ENCODE measurements at regions not wholly inside any gene's neighbourhood (a gene's known extent, or its start where the extent isn't known, plus 50 kb on each side); places are given as distances from the start of the nearest gene placed in this dataset.
"Not testable (repeated sequence)": the region's sequence is repeated elsewhere in the genome, so short reads cannot be mapped to it uniquely, and the experiment has no call there.

DNA sequence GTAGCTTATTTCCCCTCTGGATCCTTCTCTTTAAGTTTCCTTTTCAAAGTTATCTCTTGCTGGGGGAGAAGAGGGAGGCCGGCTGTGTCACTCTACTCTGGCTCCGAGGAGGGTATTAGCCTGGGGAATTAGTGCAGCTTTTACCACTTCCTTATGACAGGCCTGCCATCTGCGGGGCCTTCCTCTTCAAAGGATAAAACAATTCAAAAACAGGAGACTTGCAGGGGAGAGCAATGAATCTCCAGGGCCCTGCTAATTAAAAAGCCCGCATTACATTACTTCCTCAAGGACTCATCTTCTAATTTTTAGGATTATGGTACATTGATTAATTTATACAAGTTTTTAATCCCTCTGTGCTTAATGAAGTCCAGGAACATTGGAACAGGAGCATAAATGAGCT is 190.9 kb upstream of the CDH5 start:
- intact Hi-C loops (cut with micrococcal nuclease), result no loop called here
- H3K27me3 Mint-ChIP-seq, result peaks cover 0 to 37% (median 15%) of the 10 kb centered on the region in 5 donors
- ChIA-PET POLR2A (no interaction called here), CTCF (no interaction called here)
- no peak overlapping the region for H3K4me3 ChIP-seq (ENCODE audit: low read length)
- no peaks in the 10 kb centered on the region for H3K4me1 ChIP-seq (ENCODE audit: control insufficient read depth in 2 of 2, insufficient read depth in 2 of 2, low read length in 2 of 2)
- H3K27ac ChIP-seq (ENCODE audit: low read depth, low read length), result no peak overlapping the region
- DNase-seq (no peak), ATAC-seq (no peak)
- no peaks in the 10 kb centered on the region for H3K9me3 ChIP-seq (ENCODE audit: control insufficient read depth in 2 of 3, low read length in 3 of 3)
- peaks cover 2 to 14% (median 7%) of the 10 kb centered on the region in 11 donors for H3K9me3 Mint-ChIP-seq
- H3K4me3 Mint-ChIP-seq, result no peak overlapping the region
- H3K27ac Mint-ChIP-seq, result no peak overlapping the region
- no peaks in the 10 kb centered on the region for H3K27me3 ChIP-seq (ENCODE audit: control insufficient read depth in 2 of 2, insufficient read depth in 2 of 2, low read length in 2 of 2)
- no peaks in the 10 kb centered on the region for H3K36me3 ChIP-seq (ENCODE audit: control insufficient read depth in 2 of 3, insufficient read depth in 3 of 3, low read length in 3 of 3)
- no peaks in the 10 kb centered on the region for H3K4me1 Mint-ChIP-seq
- H3K36me3 Mint-ChIP-seq, result peaks cover 0 to 10% (median 0%) of the 10 kb centered on the region in 5 donors

- DNase-seq (no peak), ATAC-seq (no peak)
- H3K27me3 ChIP-seq (ENCODE audit: control insufficient read depth in 2 of 2, insufficient read depth in 2 of 2, low read length in 2 of 2), result no peaks in the 10 kb centered on the region
- no peak overlapping the region for H3K4me3 ChIP-seq (ENCODE audit: low read length)
- no peaks in the 10 kb centered on the region for H3K4me1 ChIP-seq (ENCODE audit: control insufficient read depth in 2 of 2, insufficient read depth in 2 of 2, low read length in 2 of 2)
- intact Hi-C loops (cut with micrococcal nuclease), result no loop called here
- Mint-ChIP-seq H3K4me3 (no peak overlapping the region), H3K27ac (no peak overlapping the region), H3K36me3 (peaks cover 0 to 6% (median 0%) of the 10 kb centered on the region in 5 donors), H3K27me3 (peaks cover 0 to 31% (median 12%) of the 10 kb centered on the region in 5 donors), H3K4me1 (no peaks in the 10 kb centered on the region), H3K9me3 (peaks cover 0 to 10% (median 3%) of the 10 kb centered on the region in 11 donors)
- POLR2A ChIA-PET, result no interaction called here
- H3K27ac ChIP-seq (ENCODE audit: low read depth, low read length), result no peak overlapping the region
- H3K36me3 ChIP-seq (ENCODE audit: control insufficient read depth in 2 of 3, insufficient read depth in 3 of 3, low read length in 3 of 3), result no peaks in the 10 kb centered on the region
- CTCF ChIA-PET, result no interaction called here
- H3K9me3 ChIP-seq (ENCODE audit: control insufficient read depth in 2 of 3, low read length in 3 of 3), result no peaks in the 10 kb centered on the region
Measured at GRCh38 chr16:66175058-66175457, 191.4 kb upstream of the CDH5 start.

DNA sequence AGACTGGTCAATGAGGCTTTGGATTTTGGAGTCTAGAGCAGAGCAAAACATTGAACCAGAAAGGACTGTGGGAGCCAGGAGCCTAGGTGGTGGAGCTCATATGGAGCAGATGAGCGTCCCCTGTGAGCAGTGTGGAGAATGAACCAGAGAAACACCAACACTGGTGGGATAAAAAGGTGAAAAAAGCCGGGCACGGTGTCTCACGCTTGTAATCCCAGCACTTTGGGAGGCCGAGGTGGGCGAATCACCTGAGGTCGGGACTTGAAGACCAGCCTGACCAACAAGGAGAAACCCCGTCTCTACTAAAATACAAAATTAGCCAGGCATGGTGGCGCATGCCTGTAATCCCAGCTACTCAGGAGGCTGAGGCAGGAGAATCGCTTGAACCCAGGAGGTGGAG is 192.7 kb upstream of the CDH5 start:
- H3K4me3 ChIP-seq (ENCODE audit: low read length); H3K9me3 ChIP-seq (ENCODE audit: control insufficient read depth in 2 of 3, low read length in 3 of 3); H3K4me3 Mint-ChIP-seq; H3K4me1 ChIP-seq (ENCODE audit: control insufficient read depth in 2 of 2, insufficient read depth in 2 of 2, low read length in 2 of 2); intact Hi-C loops (cut with micrococcal nuclease); CTCF ChIA-PET; H3K27me3 ChIP-seq (ENCODE audit: control insufficient read depth in 2 of 2, insufficient read depth in 2 of 2, low read length in 2 of 2); H3K27ac Mint-ChIP-seq; H3K36me3 ChIP-seq (ENCODE audit: control insufficient read depth in 2 of 3, insufficient read depth in 3 of 3, low read length in 3 of 3); DNase-seq; H3K27ac ChIP-seq (ENCODE audit: low read depth, low read length); POLR2A ChIA-PET; H3K36me3 Mint-ChIP-seq; H3K4me1 Mint-ChIP-seq; ATAC-seq; H3K9me3 Mint-ChIP-seq: not testable (repeated sequence)
- H3K27me3 Mint-ChIP-seq, result peaks cover 0 to 30% (median 11%) of the 10 kb centered on the region in 5 donors

- H3K9me3 Mint-ChIP-seq, result not testable (repeated sequence)
Measured at GRCh38 chr16:66173181-66173580, 193.3 kb upstream of the CDH5 start.

GRCh38 chr16:66172463-66172862 is 194.0 kb upstream of the CDH5 start:
- peaks cover 0 to 1% (median 0%) of the 10 kb centered on the region in 11 donors for H3K9me3 Mint-ChIP-seq
- no peak overlapping the region for H3K27ac Mint-ChIP-seq
- ATAC-seq, result no peak
- H3K36me3 Mint-ChIP-seq, result peaks cover 0 to 5% (median 0%) of the 10 kb centered on the region in 5 donors
- Histone ChIP-seq H3K4me1 (ENCODE audit: control insufficient read depth in 2 of 2, insufficient read depth in 2 of 2, low read length in 2 of 2) (no peaks in the 10 kb centered on the region), H3K36me3 (ENCODE audit: control insufficient read depth in 2 of 3, insufficient read depth in 3 of 3, low read length in 3 of 3) (no peaks in the 10 kb centered on the region), H3K9me3 (ENCODE audit: control insufficient read depth in 2 of 3, low read length in 3 of 3) (no peaks in the 10 kb centered on the region), H3K27me3 (ENCODE audit: control insufficient read depth in 2 of 2, insufficient read depth in 2 of 2, low read length in 2 of 2) (no peaks in the 10 kb centered on the region), H3K27ac (ENCODE audit: low read depth, low read length) (no peak overlapping the region), H3K4me3 (ENCODE audit: low read length) (no peak overlapping the region)
- H3K4me3 Mint-ChIP-seq, result no peak overlapping the region
- POLR2A ChIA-PET, result no interaction called here
- intact Hi-C loops (cut with micrococcal nuclease), result no loop called here
- CTCF ChIA-PET, result no interaction called here
- peaks cover 0 to 2% (median 0%) of the 10 kb centered on the region in 7 donors for H3K4me1 Mint-ChIP-seq
- H3K27me3 Mint-ChIP-seq, result peaks cover 0 to 28% (median 13%) of the 10 kb centered on the region in 5 donors
- DNase-seq, result no peak

More at GRCh38 chr16:66173181-66173580, 193.3 kb upstream of the CDH5 start:
- ATAC-seq; POLR2A ChIA-PET; CTCF ChIA-PET; H3K4me3 Mint-ChIP-seq; H3K27me3 ChIP-seq (ENCODE audit: control insufficient read depth in 2 of 2, insufficient read depth in 2 of 2, low read length in 2 of 2); H3K9me3 ChIP-seq (ENCODE audit: control insufficient read depth in 2 of 3, low read length in 3 of 3); DNase-seq; intact Hi-C loops (cut with micrococcal nuclease); H3K27ac ChIP-seq (ENCODE audit: low read depth, low read length); H3K36me3 Mint-ChIP-seq; H3K36me3 ChIP-seq (ENCODE audit: control insufficient read depth in 2 of 3, insufficient read depth in 3 of 3, low read length in 3 of 3); H3K4me1 ChIP-seq (ENCODE audit: control insufficient read depth in 2 of 2, insufficient read depth in 2 of 2, low read length in 2 of 2); H3K4me3 ChIP-seq (ENCODE audit: low read length); H3K27ac Mint-ChIP-seq; H3K4me1 Mint-ChIP-seq: not testable (repeated sequence)
- peaks cover 0 to 30% (median 13%) of the 10 kb centered on the region in 5 donors for H3K27me3 Mint-ChIP-seq

GRCh38 chr16:66171578-66171977 is 194.9 kb upstream of the CDH5 start:
- no peaks in the 10 kb centered on the region for H3K4me1 ChIP-seq (ENCODE audit: control insufficient read depth in 2 of 2, insufficient read depth in 2 of 2, low read length in 2 of 2)
- ChIA-PET CTCF (no interaction called here), POLR2A (no interaction called here)
- peaks cover 0 to 19% (median 17%) of the 10 kb centered on the region in 5 donors for H3K27me3 Mint-ChIP-seq
- no peaks in the 10 kb centered on the region for H3K36me3 Mint-ChIP-seq
- H3K9me3 Mint-ChIP-seq, result peaks cover 0 to 1% (median 0%) of the 10 kb centered on the region in 11 donors
- no peaks in the 10 kb centered on the region for H3K27me3 ChIP-seq (ENCODE audit: control insufficient read depth in 2 of 2, insufficient read depth in 2 of 2, low read length in 2 of 2)
- intact Hi-C loops (cut with micrococcal nuclease), result no loop called here
- no peak overlapping the region for H3K4me3 Mint-ChIP-seq
- no peak overlapping the region for H3K27ac Mint-ChIP-seq
- no peaks in the 10 kb centered on the region for H3K9me3 ChIP-seq (ENCODE audit: control insufficient read depth in 2 of 3, low read length in 3 of 3)
- no peak overlapping the region for H3K4me3 ChIP-seq (ENCODE audit: low read length)
- H3K4me1 Mint-ChIP-seq, result peaks cover 0 to 6% (median 0%) of the 10 kb centered on the region in 7 donors
- no peak for DNase-seq
- H3K27ac ChIP-seq (ENCODE audit: low read depth, low read length), result no peak overlapping the region
- H3K36me3 ChIP-seq (ENCODE audit: control insufficient read depth in 2 of 3, insufficient read depth in 3 of 3, low read length in 3 of 3), result no peaks in the 10 kb centered on the region
- no peak for ATAC-seq

- Mint-ChIP-seq H3K4me3 (no peak overlapping the region), H3K27me3 (peaks cover 0 to 15% (median 12%) of the 10 kb centered on the region in 5 donors), H3K4me1 (peaks cover 0 to 6% (median 0%) of the 10 kb centered on the region in 7 donors), H3K27ac (no peak overlapping the region), H3K36me3 (no peaks in the 10 kb centered on the region), H3K9me3 (peaks cover 0 to 1% (median 0%) of the 10 kb centered on the region in 11 donors)
- Histone ChIP-seq H3K36me3 (ENCODE audit: control insufficient read depth in 2 of 3, insufficient read depth in 3 of 3, low read length in 3 of 3) (no peaks in the 10 kb centered on the region), H3K4me3 (ENCODE audit: low read length) (no peak overlapping the region), H3K27me3 (ENCODE audit: control insufficient read depth in 2 of 2, insufficient read depth in 2 of 2, low read length in 2 of 2) (no peaks in the 10 kb centered on the region), H3K4me1 (ENCODE audit: control insufficient read depth in 2 of 2, insufficient read depth in 2 of 2, low read length in 2 of 2) (no peaks in the 10 kb centered on the region), H3K27ac (ENCODE audit: low read depth, low read length) (no peak overlapping the region), H3K9me3 (ENCODE audit: control insufficient read depth in 2 of 3, low read length in 3 of 3) (no peaks in the 10 kb centered on the region)
- intact Hi-C loops (cut with micrococcal nuclease), result no loop called here
- CTCF ChIA-PET, result no interaction called here
- POLR2A ChIA-PET, result no interaction called here
- DNase-seq (no peak), ATAC-seq (no peak)
Measured at GRCh38 chr16:66170989-66171388, 195.5 kb upstream of the CDH5 start.

All from naive thymus-derived CD4-positive, alpha-beta T cell (primary cell).